ENCODE measurements at regions not wholly inside any gene's neighbourhood (a gene's known extent, or its start where the extent isn't known, plus 50 kb on each side); places are given as distances from the start of the nearest gene placed in this dataset.

GRCh38 chr5:155941340-155941739, 385.6 kb upstream of the SGCD start:
- Histone ChIP-seq H3K36me3 (ENCODE audit: low read length) (no peaks in the 10 kb centered on the region), H3K4me2 (ENCODE audit: low read depth, low read length, poor library complexity, severe bottlenecking) (no peak overlapping the region)

GRCh38 chr5:155943516-155944407, 383.2 kb upstream of the SGCD start:
- H4K20me1 ChIP-seq (ENCODE audit: low read depth, low read length) = no peaks in the 10 kb centered on the region
- H2AFZ ChIP-seq (ENCODE audit: low read depth, low read length, severe bottlenecking) = peak overlapping the region; percentile 49
- TF ChIP-seq CTCF (IDR thresholded peaks at IDR 0.05; ENCODE audit: insufficient read depth, low read length, poor library complexity, severe bottlenecking) (peak; percentile 45), EZH2phosphoT487 (conservative IDR thresholded peaks at IDR 0.05; ENCODE audit: low read length) (no peak)
- H3K4me3 ChIP-seq (ENCODE audit: insufficient read depth, low read length, poor library complexity, severe bottlenecking) = no peak overlapping the region
- no peaks in the 10 kb centered on the region for H3K79me2 ChIP-seq (ENCODE audit: insufficient read depth, low read length)
- H3K9me3 ChIP-seq (ENCODE audit: insufficient read depth, low read length) = no peaks in the 10 kb centered on the region
- no peak overlapping the region for H3K9ac ChIP-seq (ENCODE audit: low read length)
- no peaks in the 10 kb centered on the region for H3K27me3 ChIP-seq (ENCODE audit: low read length)
- no peaks in the 10 kb centered on the region for H3F3A ChIP-seq (ENCODE audit: insufficient read depth)
- H3K36me3 ChIP-seq (ENCODE audit: low read length) = no peaks in the 10 kb centered on the region
- H3K27ac ChIP-seq (ENCODE audit: low read depth, low read length) = no peak overlapping the region
- H3K9me2 ChIP-seq (replicated peaks; ENCODE audit: insufficient read depth, low read length) = no peaks in the 10 kb centered on the region
- H3K4me2 ChIP-seq (ENCODE audit: low read depth, low read length, poor library complexity, severe bottlenecking) = peak overlapping the region; percentile 32

More at GRCh38 chr5:155941340-155941739, 385.6 kb upstream of the SGCD start:
- Histone ChIP-seq H3K9me3 (ENCODE audit: insufficient read depth, low read length) (no peaks in the 10 kb centered on the region), H3K9ac (ENCODE audit: low read length) (no peak overlapping the region), H3K79me2 (ENCODE audit: insufficient read depth, low read length) (no peaks in the 10 kb centered on the region), H2AFZ (ENCODE audit: low read depth, low read length, severe bottlenecking) (no peak overlapping the region), H3K27me3 (ENCODE audit: low read length) (no peaks in the 10 kb centered on the region), H3K27ac (ENCODE audit: low read depth, low read length) (no peak overlapping the region), H3K4me3 (ENCODE audit: insufficient read depth, low read length, poor library complexity, severe bottlenecking) (no peak overlapping the region), H3K9me2 (replicated peaks; ENCODE audit: insufficient read depth, low read length) (no peaks in the 10 kb centered on the region), H4K20me1 (ENCODE audit: low read depth, low read length) (no peaks in the 10 kb centered on the region), H3F3A (ENCODE audit: insufficient read depth) (no peaks in the 10 kb centered on the region)
- TF ChIP-seq EZH2phosphoT487 (conservative IDR thresholded peaks at IDR 0.05; ENCODE audit: low read length) = no peak
- no peak for TF ChIP-seq CTCF (IDR thresholded peaks at IDR 0.05; ENCODE audit: insufficient read depth, low read length, poor library complexity, severe bottlenecking)

GRCh38 chr5:155947394-155948062, 379.4 kb upstream of the SGCD start:
- Histone ChIP-seq H3K9me2 (replicated peaks; ENCODE audit: insufficient read depth, low read length) (no peaks in the 10 kb centered on the region), H2AFZ (ENCODE audit: low read depth, low read length, severe bottlenecking) (no peak overlapping the region), H3K27me3 (ENCODE audit: low read length) (no peaks in the 10 kb centered on the region), H3K79me2 (ENCODE audit: insufficient read depth, low read length) (no peaks in the 10 kb centered on the region), H3K9me3 (ENCODE audit: insufficient read depth, low read length) (no peaks in the 10 kb centered on the region), H3K4me2 (ENCODE audit: low read depth, low read length, poor library complexity, severe bottlenecking) (no peak overlapping the region), H3K27ac (ENCODE audit: low read depth, low read length) (no peak overlapping the region), H3K36me3 (ENCODE audit: low read length) (no peaks in the 10 kb centered on the region), H3F3A (ENCODE audit: insufficient read depth) (no peaks in the 10 kb centered on the region), H4K20me1 (ENCODE audit: low read depth, low read length) (no peaks in the 10 kb centered on the region), H3K9ac (ENCODE audit: low read length) (no peak overlapping the region), H3K4me3 (ENCODE audit: insufficient read depth, low read length, poor library complexity, severe bottlenecking) (no peak overlapping the region)
- TF ChIP-seq EZH2phosphoT487 (conservative IDR thresholded peaks at IDR 0.05; ENCODE audit: low read length) (no peak), CTCF (IDR thresholded peaks at IDR 0.05; ENCODE audit: insufficient read depth, low read length, poor library complexity, severe bottlenecking) (no peak)
